ENCODE measurements at regions not wholly inside any gene's neighbourhood (a gene's known extent, or its start where the extent isn't known, plus 50 kb on each side); places are given as distances from the start of the nearest gene placed in this dataset.

GRCh38 chr2:111659361-111660333 is 224.3 kb downstream of the ANAPC1 start:
- TF ChIP-seq EZH2 (IDR thresholded peaks at IDR 0.05; ENCODE audit: borderline replicate concordance, insufficient read depth, low read depth, low read length, poor library complexity, severe bottlenecking), result no peak
- no peak for TF ChIP-seq CTCF (IDR thresholded peaks at IDR 0.05)
- CTCF ChIA-PET, result no interaction called here
- H3K9ac ChIP-seq (ENCODE audit: low read length), result no peak overlapping the region
- H3K9me3 ChIP-seq (ENCODE audit: control extremely low read depth in 1 of 3, control insufficient read depth in 2 of 3, insufficient read depth in 1 of 3, low read length in 2 of 3), result no peaks in the 10 kb centered on the region
- H3K36me3 ChIP-seq (replicated peaks in 1 of 2; ENCODE audit: control extremely low read depth in 1 of 2, control insufficient read depth in 1 of 2, extremely low read depth in 1 of 2, insufficient read depth in 2 of 2, low read length in 1 of 2), result no peaks in the 10 kb centered on the region
- no peaks in the 10 kb centered on the region for H4K20me1 ChIP-seq (ENCODE audit: control insufficient read depth, insufficient read depth, low read length, poor library complexity, severe bottlenecking)
- no peak overlapping the region for H3K27ac Mint-ChIP-seq
- no peak overlapping the region for H3K4me3 Mint-ChIP-seq
- no peaks in the 10 kb centered on the region for H3K9me3 Mint-ChIP-seq (ENCODE audit: insufficient read depth)
- no peak overlapping the region for H2AFZ ChIP-seq (ENCODE audit: insufficient read depth, low read depth, low read length, poor library complexity, severe bottlenecking)
- 86% methylated on average over 4 of the region's 13 CpGs for WGBS (ENCODE audit: insufficient coverage)
- no peak for DNase-seq
- POLR2A ChIA-PET, result interaction anchor here (0.8 kb wide), 1 partner anchor 11 kb away, joined by 3 read pairs; no protein-coding TSS in a partner anchor
- H3K4me2 ChIP-seq (replicated peaks; ENCODE audit: low read depth, low read length, poor library complexity, severe bottlenecking), result no peak overlapping the region
- H3K4me1 Mint-ChIP-seq, result peaks cover 9% of the 10 kb centered on the region
- H3K27me3 Mint-ChIP-seq, result no peaks in the 10 kb centered on the region
- no peaks in the 10 kb centered on the region for H3K27me3 ChIP-seq (replicated peaks in 1 of 4; ENCODE audit: control extremely low read depth in 1 of 4, control insufficient read depth in 3 of 4, insufficient read depth in 4 of 4, low read length in 3 of 4)
- peak; percentile 56 for ATAC-seq (ENCODE audit: low read depth)
- H3K4me3 ChIP-seq (ENCODE audit: control extremely low read depth in 1 of 5, extremely low read depth in 1 of 5, insufficient read depth in 1 of 5, low read depth in 2 of 5, low read length in 4 of 5), result no peak overlapping the region
- H3K4me1 ChIP-seq (ENCODE audit: control insufficient read depth in 2 of 2, insufficient read depth in 2 of 2, low read length in 2 of 2), result no peaks in the 10 kb centered on the region
- H3K27ac ChIP-seq (ENCODE audit: low read length in 2 of 2), result no peak overlapping the region
- intact Hi-C loops (cut with micrococcal nuclease), result no loop called here
- H3K79me2 ChIP-seq (ENCODE audit: control insufficient read depth, insufficient read depth, low read length), result no peaks in the 10 kb centered on the region

- no peak overlapping the region for H3K27ac Mint-ChIP-seq
- no peak overlapping the region for H2AFZ ChIP-seq (ENCODE audit: insufficient read depth, low read depth, low read length, poor library complexity, severe bottlenecking)
- DNase-seq (no peak), ATAC-seq (ENCODE audit: low read depth) (no peak)
- WGBS (ENCODE audit: insufficient coverage), result 79% methylated on average over 2 of the region's 5 CpGs
- H3K4me3 Mint-ChIP-seq, result no peak overlapping the region
- no peak overlapping the region for H3K27ac ChIP-seq (ENCODE audit: low read length in 2 of 2)
- CTCF ChIA-PET, result no interaction called here
- intact Hi-C loops (cut with micrococcal nuclease), result no loop called here
- H3K4me2 ChIP-seq (replicated peaks; ENCODE audit: low read depth, low read length, poor library complexity, severe bottlenecking), result no peak overlapping the region
- no peak overlapping the region for H3K4me3 ChIP-seq (ENCODE audit: control extremely low read depth in 1 of 5, extremely low read depth in 1 of 5, insufficient read depth in 1 of 5, low read depth in 2 of 5, low read length in 4 of 5)
- H3K79me2 ChIP-seq (ENCODE audit: control insufficient read depth, insufficient read depth, low read length), result no peaks in the 10 kb centered on the region
- POLR2A ChIA-PET, result no interaction called here
- no peaks in the 10 kb centered on the region for H3K27me3 Mint-ChIP-seq
- peaks cover 9% of the 10 kb centered on the region for H3K4me1 Mint-ChIP-seq
- no peaks in the 10 kb centered on the region for H3K9me3 ChIP-seq (ENCODE audit: control extremely low read depth in 1 of 3, control insufficient read depth in 2 of 3, insufficient read depth in 1 of 3, low read length in 2 of 3)
- no peaks in the 10 kb centered on the region for H3K4me1 ChIP-seq (ENCODE audit: control insufficient read depth in 2 of 2, insufficient read depth in 2 of 2, low read length in 2 of 2)
- H3K9me3 Mint-ChIP-seq (ENCODE audit: insufficient read depth), result no peaks in the 10 kb centered on the region
- H4K20me1 ChIP-seq (ENCODE audit: control insufficient read depth, insufficient read depth, low read length, poor library complexity, severe bottlenecking), result no peaks in the 10 kb centered on the region
- TF ChIP-seq EZH2 (IDR thresholded peaks at IDR 0.05; ENCODE audit: borderline replicate concordance, insufficient read depth, low read depth, low read length, poor library complexity, severe bottlenecking) (no peak), CTCF (IDR thresholded peaks at IDR 0.05) (no peak)
- H3K27me3 ChIP-seq (replicated peaks in 1 of 4; ENCODE audit: control extremely low read depth in 1 of 4, control insufficient read depth in 3 of 4, insufficient read depth in 4 of 4, low read length in 3 of 4), result no peaks in the 10 kb centered on the region
- H3K36me3 ChIP-seq (replicated peaks in 1 of 2; ENCODE audit: control extremely low read depth in 1 of 2, control insufficient read depth in 1 of 2, extremely low read depth in 1 of 2, insufficient read depth in 2 of 2, low read length in 1 of 2), result no peaks in the 10 kb centered on the region
- H3K9ac ChIP-seq (ENCODE audit: low read length), result no peak overlapping the region
Observed at GRCh38 chr2:111660811-111661210, 223.2 kb downstream of the ANAPC1 start.
